HL-60/S4 treated with retinoic acid at 250 ng/mL for 4 days and 3 days (cell line): ENCODE measurements at regions not wholly inside any gene's neighbourhood (a gene's known extent, or its start where the extent isn't known, plus 50 kb on each side); places are given as distances from the start of the nearest gene placed in this dataset.

ENCODE experiments used
- in situ Hi-C: fragments of 300-500 bp; cut with MboI; formaldehyde crosslinking; loops from 2 replicates; pipeline ENCODE4 v1.7.0; 2022; ENCODE audit warnings: low sequenced_read_pairs

GRCh38 chr14:95979339-95980042 is 59.7 kb upstream of the C14orf132 start:
- in situ Hi-C loops: loop anchor here (25.0 kb wide), 1 partner anchor 417 kb away; no protein-coding TSS in a partner anchor

- in situ Hi-C loops: loop anchor here (25.0 kb wide), 1 partner anchor 418 kb away; no protein-coding TSS in a partner anchor
Measured at GRCh38 chr14:95980402-95980801, 58.8 kb upstream of the C14orf132 start.

GRCh38 chr14:95981965-95982364 is 57.2 kb upstream of the C14orf132 start:
- in situ Hi-C loops: loop anchor here (25.0 kb wide), 1 partner anchor 420 kb away; no protein-coding TSS in a partner anchor

GRCh38 chr14:95984206-95984605 is 55.0 kb upstream of the C14orf132 start:
- in situ Hi-C loops: loop anchor here (25.0 kb wide), 1 partner anchor 422 kb away; no protein-coding TSS in a partner anchor
